ENCODE measurements at regions not wholly inside any gene's neighbourhood (a gene's known extent, or its start where the extent isn't known, plus 50 kb on each side); places are given as distances from the start of the nearest gene placed in this dataset.

- ChIA-PET POLR2A (interaction anchor here (0.7 kb wide), 2 partner anchors 11 to 23 kb away, joined by 3 read pairs; no protein-coding TSS in a partner anchor), CTCF (no interaction called here), RAD21 (ENCODE audit: low non-redundant PET in 1 of 2, low total read pairs in 2 of 2, uncharacterized antibody in 2 of 2, unreplicated experiment in 2 of 2) (no interaction called here)
- no peaks in the 10 kb centered on the region for H3K9me2 ChIP-seq (ENCODE audit: insufficient read depth)
- peak overlapping the region; percentile 93 for H3K4me2 ChIP-seq (ENCODE audit: low read length)
- BruUV-seq (replicated peaks), result TSS peak; percentile 38
- no peaks in the 10 kb centered on the region for H4K20me1 ChIP-seq (ENCODE audit: insufficient read depth)
- H3K9ac ChIP-seq (ENCODE audit: low read length), result peak overlapping the region; percentile 85
- H3K4me1 ChIP-seq (ENCODE audit: control insufficient read depth in 1 of 2, insufficient read depth in 2 of 2, low read length in 2 of 2), result peaks cover 31 to 46% of the 10 kb centered on the region in 2 experiments
- ATAC-seq (peak; percentile 0), DNase-seq (ENCODE audit: low read depth, low spot score) (no peak)
- peak overlapping the region; percentile 68 to 79 for H3K4me3 ChIP-seq (replicated peaks in 1 of 2; ENCODE audit: low read depth in 1 of 2, low read length in 2 of 2)
- H2AFZ ChIP-seq (ENCODE audit: low read depth, low read length, poor library complexity, severe bottlenecking), result no peak overlapping the region
- TF ChIP-seq ZBTB33 (IDR thresholded peaks at IDR 0.05; ENCODE audit: extremely low read depth, insufficient replicate concordance, low read length), result no peak
- TF ChIP-seq ZFX (IDR thresholded peaks at IDR 0.05), result 0 out of 2 replicates have a peak, but pooled peaks have one; percentile 18
- no peaks in the 10 kb centered on the region for H3K9me3 ChIP-seq (ENCODE audit: control insufficient read depth in 1 of 2, insufficient read depth in 1 of 2, low read depth in 1 of 2, low read length in 2 of 2)
- H3K27ac ChIP-seq (ENCODE audit: low read depth, low read length), result peak overlapping the region; percentile 86
- intact Hi-C loops (cut with micrococcal nuclease), result loop anchor here (1.0 kb wide), 1 partner anchor 23 kb away; no protein-coding TSS in a partner anchor
- no peaks in the 10 kb centered on the region; a peak in 1 of 4 replicates for H3K36me3 ChIP-seq (ENCODE audit: control insufficient read depth in 1 of 2, insufficient read depth in 2 of 2, low read length in 2 of 2)
- peaks cover 36% of the 10 kb centered on the region for H3K79me2 ChIP-seq (ENCODE audit: insufficient read depth, low read length)
- no peaks in the 10 kb centered on the region for H3K27me3 ChIP-seq (ENCODE audit: insufficient read depth, low read length)
Measured at GRCh38 chr3:159764490-159765029, 224.1 kb upstream of the IL12A start.

- Histone ChIP-seq H3K9ac (ENCODE audit: low read length) (peak overlapping the region; percentile 85), H3K27ac (ENCODE audit: low read depth, low read length) (peak overlapping the region; percentile 86), H3K4me3 (replicated peaks in 1 of 2; ENCODE audit: low read depth in 1 of 2, low read length in 2 of 2) (peak overlapping the region; percentile 68 to 79), H4K20me1 (ENCODE audit: insufficient read depth) (no peaks in the 10 kb centered on the region), H3K4me1 (ENCODE audit: control insufficient read depth in 1 of 2, insufficient read depth in 2 of 2, low read length in 2 of 2) (peaks cover 31 to 46% of the 10 kb centered on the region in 2 experiments), H3K27me3 (ENCODE audit: insufficient read depth, low read length) (no peaks in the 10 kb centered on the region), H3K4me2 (ENCODE audit: low read length) (peak overlapping the region; percentile 93), H3K9me2 (ENCODE audit: insufficient read depth) (no peaks in the 10 kb centered on the region), H3K79me2 (ENCODE audit: insufficient read depth, low read length) (peaks cover 36% of the 10 kb centered on the region), H3K36me3 (ENCODE audit: control insufficient read depth in 1 of 2, insufficient read depth in 2 of 2, low read length in 2 of 2) (no peaks in the 10 kb centered on the region; a peak in 1 of 4 replicates), H3K9me3 (ENCODE audit: control insufficient read depth in 1 of 2, insufficient read depth in 1 of 2, low read depth in 1 of 2, low read length in 2 of 2) (no peaks in the 10 kb centered on the region), H2AFZ (ENCODE audit: low read depth, low read length, poor library complexity, severe bottlenecking) (no peak overlapping the region)
- TF ChIP-seq SRF (IDR thresholded peaks at IDR 0.05; ENCODE audit: low read depth), result no peak
- TF ChIP-seq TCF7L2 (IDR thresholded peaks at IDR 0.05; ENCODE audit: borderline replicate concordance, extremely low read depth, insufficient read depth, insufficient read length), result peak; percentile 22
- TF ChIP-seq POLR2AphosphoS5 (IDR thresholded peaks at IDR 0.05; ENCODE audit: low read depth, low read length), result peak; percentile 76
- TF ChIP-seq ZBTB33 (IDR thresholded peaks at IDR 0.05; ENCODE audit: extremely low read depth, insufficient replicate concordance, low read length), result no peak
- no peak for TF ChIP-seq YY1 (IDR thresholded peaks at IDR 0.05; ENCODE audit: extremely low read depth, insufficient replicate concordance, low read depth, low read length)
- ChIA-PET POLR2A (interaction anchor here (0.7 kb wide), 1 partner anchor 22 kb away, joined by 3 read pairs; no protein-coding TSS in a partner anchor), RAD21 (ENCODE audit: low non-redundant PET in 1 of 2, low total read pairs in 2 of 2, uncharacterized antibody in 2 of 2, unreplicated experiment in 2 of 2) (no interaction called here), CTCF (interaction anchor here (1.3 kb wide), 1 partner anchor 17 kb away, joined by 5 read pairs; no protein-coding TSS in a partner anchor)
- intact Hi-C loops (cut with micrococcal nuclease), result loop anchor here (1.0 kb wide), 1 partner anchor 22 kb away; no protein-coding TSS in a partner anchor
- peak; percentile 46 for ATAC-seq
- DNase-seq (ENCODE audit: low read depth, low spot score), result peak; percentile 85
- no TSS peak for BruUV-seq (replicated peaks)
Measured at GRCh38 chr3:159765030-159765859, 223.4 kb upstream of the IL12A start.

Measured in HCT116 (cell line).